T-helper 2 cell treated with Interferon-gamma antibody and Interleukin-4, amounts not matched to agents 100 ng/mL and 5 ng/mL, for 36 hours (primary cell): ENCODE measurements at regions not wholly inside any gene's neighbourhood (a gene's known extent, or its start where the extent isn't known, plus 50 kb on each side); places are given as distances from the start of the nearest gene placed in this dataset.

Experiments
- intact Hi-C: fragments of 100-400 bp; cut with micrococcal nuclease; formaldehyde crosslinking; loops from one replicate; pipeline ENCODE4 v1.15.1; 2023

GRCh38 chr10:8412541-8412940 lies 358.1 kb downstream of the GATA3 start:
- intact Hi-C loops: no loop called here

GRCh38 chr10:8415029-8415428 lies 360.5 kb downstream of the GATA3 start:
- intact Hi-C loops: loop anchor here (5.0 kb wide), 2 partner anchors 278 to 597 kb away; no protein-coding TSS in a partner anchor

- intact Hi-C loops: loop anchor here (1.0 to 5.0 kb wide), 6 partner anchors 12 to 596 kb away; no protein-coding TSS in a partner anchor
These were observed 361.8 kb downstream of the GATA3 start for GRCh38 chr10:8416192-8416701.

GRCh38 chr10:8416760-8417159 lies 362.3 kb downstream of the GATA3 start:
- intact Hi-C loops: loop anchor here (1.0 to 5.0 kb wide), 6 partner anchors 12 to 596 kb away; no protein-coding TSS in a partner anchor

GRCh38 chr10:8417631-8418030 lies 363.1 kb downstream of the GATA3 start:
- intact Hi-C loops: loop anchor here (2.0 to 5.0 kb wide), 3 partner anchors 280 to 595 kb away; no protein-coding TSS in a partner anchor

GRCh38 chr10:8418631-8419030 lies 364.1 kb downstream of the GATA3 start:
- intact Hi-C loops: loop anchor here (5.0 kb wide), 2 partner anchors 281 to 594 kb away; no protein-coding TSS in a partner anchor

- intact Hi-C loops: no loop called here
These were observed 365.7 kb downstream of the GATA3 start for GRCh38 chr10:8420182-8420581.

- intact Hi-C loops: no loop called here
These were observed 370.2 kb downstream of the GATA3 start for GRCh38 chr10:8424555-8425211.

GRCh38 chr10:8428654-8429053 lies 374.2 kb downstream of the GATA3 start:
- intact Hi-C loops: no loop called here

- intact Hi-C loops: no loop called here
These were observed 375.8 kb downstream of the GATA3 start for GRCh38 chr10:8430321-8430720.

GRCh38 chr10:8431511-8431910 lies 377.0 kb downstream of the GATA3 start:
- intact Hi-C loops: no loop called here

GRCh38 chr10:8435186-8436055 lies 380.9 kb downstream of the GATA3 start:
- intact Hi-C loops: no loop called here

GRCh38 chr10:8437896-8438295 lies 383.4 kb downstream of the GATA3 start:
- intact Hi-C loops: no loop called here

GRCh38 chr10:8438603-8439002 lies 384.1 kb downstream of the GATA3 start:
- intact Hi-C loops: no loop called here

GRCh38 chr10:8439040-8439439 lies 384.6 kb downstream of the GATA3 start:
- intact Hi-C loops: no loop called here

- intact Hi-C loops: no loop called here
These were observed 390.1 kb downstream of the GATA3 start for GRCh38 chr10:8444630-8445029.

- intact Hi-C loops: no loop called here
These were observed 390.9 kb downstream of the GATA3 start for GRCh38 chr10:8445353-8445752.

- intact Hi-C loops: no loop called here
These were observed 395.4 kb downstream of the GATA3 start for GRCh38 chr10:8449909-8450308.

- intact Hi-C loops: no loop called here
These were observed 399.1 kb downstream of the GATA3 start for GRCh38 chr10:8453587-8453986.

GRCh38 chr10:8454357-8454756 lies 399.9 kb downstream of the GATA3 start:
- intact Hi-C loops: no loop called here

GRCh38 chr10:8455181-8455580 lies 400.7 kb downstream of the GATA3 start:
- intact Hi-C loops: no loop called here

GRCh38 chr10:8456386-8456785 lies 401.9 kb downstream of the GATA3 start:
- intact Hi-C loops: no loop called here
